ENCODE measurements at regions not wholly inside any gene's neighbourhood (a gene's known extent, or its start where the extent isn't known, plus 50 kb on each side); places are given as distances from the start of the nearest gene placed in this dataset.

DNA sequence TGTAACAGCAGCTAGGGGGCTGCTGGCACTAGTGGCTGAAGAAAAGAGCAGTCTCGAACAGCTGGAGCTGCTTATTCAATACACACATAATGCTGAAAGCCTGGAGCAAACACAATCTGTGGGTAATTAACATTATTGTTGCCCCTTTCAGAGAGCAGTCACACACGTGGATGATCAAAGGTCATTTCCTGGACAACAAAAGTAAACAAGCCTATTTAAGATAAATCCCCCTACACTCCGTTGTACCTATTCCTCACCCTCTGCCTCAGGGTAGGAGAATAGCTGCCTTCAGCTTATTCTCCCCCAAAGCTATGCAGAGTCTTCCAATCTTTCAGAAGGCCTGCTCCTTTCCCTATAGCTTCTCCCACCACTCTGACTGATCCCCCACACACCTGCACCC, 803.9 kb downstream of the C4orf33 start:
- no peak for DNase-seq (ENCODE audit: low spot score)

DNA sequence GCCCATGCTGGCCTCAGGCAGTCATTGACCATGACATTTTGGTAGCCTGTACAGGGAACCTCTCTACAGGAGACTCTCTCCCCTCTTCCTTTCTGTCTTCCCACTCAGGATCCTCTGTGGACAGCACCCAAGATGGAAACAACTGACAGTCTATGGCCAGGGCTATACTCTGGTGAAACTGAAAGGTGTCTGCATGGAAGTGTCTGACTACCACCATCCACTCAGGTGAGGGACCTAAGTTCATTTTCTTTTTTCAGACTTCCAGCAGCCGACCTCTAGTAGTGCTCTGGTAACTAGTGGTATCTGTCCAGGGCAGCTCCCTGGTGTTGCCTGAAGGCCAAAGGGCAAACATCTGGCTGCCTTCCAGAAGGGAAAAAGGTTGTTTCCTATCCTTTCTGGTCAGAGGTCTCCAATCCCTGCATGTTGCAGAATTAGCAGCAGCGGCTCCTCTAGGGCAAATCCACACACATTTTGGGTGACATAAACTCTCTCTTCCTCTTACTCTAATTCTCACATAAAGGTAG, 804.5 kb downstream of the C4orf33 start:
- no peak for DNase-seq (ENCODE audit: low spot score)

DNA sequence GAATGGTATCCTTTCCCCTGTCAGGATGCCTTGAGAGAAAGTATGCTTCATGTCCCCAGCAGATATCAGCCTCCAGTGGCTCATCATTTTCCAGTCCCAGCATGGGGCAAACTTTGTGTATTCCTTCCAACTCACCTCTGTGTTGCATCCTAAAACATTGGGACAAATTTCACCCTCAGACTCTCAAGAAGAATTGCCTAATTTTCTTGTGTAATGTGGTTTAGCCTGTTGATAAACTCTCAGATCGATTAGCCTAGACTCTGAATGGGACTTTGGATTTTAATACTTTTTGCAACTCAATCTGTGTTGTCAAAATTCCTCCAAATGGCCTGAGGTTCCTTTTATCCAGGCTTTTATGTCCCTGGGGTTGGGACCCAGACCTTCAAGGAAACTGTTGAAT, 805.3 kb downstream of the C4orf33 start:
- DNase-seq (ENCODE audit: low spot score): no peak

DNA sequence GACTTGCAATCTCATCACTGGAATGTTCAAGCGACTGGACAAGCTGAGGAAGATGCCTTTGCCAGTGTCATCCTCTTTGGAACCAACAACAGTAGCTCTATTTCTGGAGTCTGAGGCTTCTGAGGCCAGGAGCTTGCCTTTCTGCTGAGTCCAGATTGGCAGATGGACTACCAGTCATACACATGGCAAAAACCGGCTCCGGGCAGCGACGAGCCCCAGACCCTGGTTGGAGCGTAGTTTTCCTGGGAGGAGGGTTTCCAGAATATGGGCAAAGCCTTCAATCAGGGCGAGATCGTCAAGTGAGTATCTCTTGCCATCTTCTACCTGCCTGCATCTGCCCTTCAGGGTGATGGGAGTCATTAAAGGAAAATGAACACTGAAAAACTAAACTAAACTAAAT, 807.9 kb downstream of the C4orf33 start:
- no peak for DNase-seq (ENCODE audit: low spot score)

DNA sequence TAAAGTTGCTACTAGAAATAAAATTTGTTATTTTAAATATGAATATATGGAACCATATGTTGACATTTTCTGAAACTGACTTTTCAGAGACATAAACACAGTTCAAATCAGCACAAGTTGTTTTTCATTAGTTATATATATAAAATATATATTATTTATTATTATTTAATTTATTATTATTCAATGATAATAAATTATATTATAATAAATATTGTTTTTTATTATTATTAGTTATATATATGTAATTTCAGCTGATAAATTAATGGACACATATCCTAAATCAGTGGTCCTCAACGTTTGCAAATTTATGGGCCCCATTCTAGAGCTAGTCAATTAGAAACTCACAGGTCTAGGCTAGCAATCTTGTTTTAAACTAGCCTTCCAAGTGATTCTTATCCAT, 809.3 kb downstream of the C4orf33 start:
- no peak for DNase-seq (ENCODE audit: low spot score)

DNA sequence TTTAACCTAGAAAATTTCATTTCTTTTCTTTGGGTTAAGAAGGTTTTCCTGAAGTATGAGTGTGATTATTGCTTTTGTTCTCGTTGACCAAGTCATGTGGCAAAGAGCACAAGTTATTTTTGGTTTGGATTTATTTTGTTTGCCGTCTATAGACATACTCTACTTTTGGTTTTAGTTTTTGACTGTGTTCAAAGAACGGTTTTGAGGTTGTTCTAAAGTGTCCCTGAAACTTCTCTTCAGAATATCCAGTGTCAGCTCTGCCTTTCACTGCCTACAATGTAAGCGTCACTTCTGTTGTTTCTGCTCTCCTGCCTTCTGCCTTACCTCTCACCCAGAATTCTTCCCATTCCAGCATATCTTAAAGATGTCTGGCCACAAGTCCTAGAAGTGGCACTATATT, 812.2 kb downstream of the C4orf33 start:
- no peak for DNase-seq (ENCODE audit: low spot score)

DNA sequence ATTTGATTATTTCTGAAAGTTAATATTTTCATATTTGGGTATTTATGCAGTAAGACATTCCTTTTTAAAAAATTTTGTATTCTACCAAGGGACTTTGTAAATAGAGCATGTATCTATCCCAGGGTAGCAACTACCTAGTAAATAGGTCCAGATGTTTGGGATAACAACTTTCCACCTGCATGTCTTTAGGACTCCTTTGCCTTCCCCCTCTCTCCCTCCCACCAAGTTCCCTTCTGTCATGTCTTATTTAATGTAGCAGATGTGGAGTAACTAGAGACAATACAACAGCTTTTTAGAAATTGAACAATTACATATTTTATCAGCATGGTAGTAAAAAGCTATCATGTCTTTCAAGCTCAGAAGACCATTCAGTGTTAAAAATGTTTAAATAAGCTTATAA, 821.0 kb downstream of the C4orf33 start:
- no peak for DNase-seq (ENCODE audit: low spot score)

DNA sequence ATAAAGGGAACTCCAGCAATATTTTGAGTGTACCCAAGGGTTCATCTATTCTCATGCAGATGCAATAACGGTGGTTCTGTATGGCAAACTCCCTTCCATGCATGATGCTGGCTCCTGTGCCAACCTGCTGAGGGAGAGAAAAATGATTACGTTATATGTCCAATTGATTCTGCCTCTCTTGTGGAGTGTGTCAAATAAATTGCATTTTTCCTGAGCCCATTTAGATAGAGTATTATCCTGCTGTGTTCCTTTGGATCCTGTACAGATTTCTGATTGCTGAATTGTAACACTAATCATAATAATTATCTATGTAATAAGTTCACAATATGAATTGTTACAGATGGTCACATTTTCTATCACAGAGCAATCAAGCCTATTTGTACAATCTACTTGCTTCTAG, 821.7 kb downstream of the C4orf33 start:
- no peak for DNase-seq (ENCODE audit: low spot score)

DNA sequence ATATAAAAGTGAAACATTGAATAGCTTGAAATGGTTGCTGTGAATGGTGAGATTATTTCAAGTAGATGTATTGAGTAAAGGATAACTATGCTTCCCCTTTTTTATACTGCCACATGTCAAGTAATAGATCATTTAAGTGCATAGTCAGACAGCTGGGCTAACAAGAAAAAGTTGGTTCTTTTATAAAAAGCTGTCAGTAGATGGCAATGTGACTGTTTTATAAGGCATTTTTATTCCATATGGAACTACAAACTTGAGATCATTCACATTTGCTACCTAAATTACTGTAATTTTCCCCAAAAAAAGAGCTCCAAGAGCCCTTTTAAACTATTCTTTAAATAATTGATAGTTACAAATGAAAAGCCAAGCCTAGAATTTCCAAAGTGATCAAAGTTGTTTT, 831.0 kb downstream of the C4orf33 start:
- no peak for DNase-seq (ENCODE audit: low spot score)

DNA sequence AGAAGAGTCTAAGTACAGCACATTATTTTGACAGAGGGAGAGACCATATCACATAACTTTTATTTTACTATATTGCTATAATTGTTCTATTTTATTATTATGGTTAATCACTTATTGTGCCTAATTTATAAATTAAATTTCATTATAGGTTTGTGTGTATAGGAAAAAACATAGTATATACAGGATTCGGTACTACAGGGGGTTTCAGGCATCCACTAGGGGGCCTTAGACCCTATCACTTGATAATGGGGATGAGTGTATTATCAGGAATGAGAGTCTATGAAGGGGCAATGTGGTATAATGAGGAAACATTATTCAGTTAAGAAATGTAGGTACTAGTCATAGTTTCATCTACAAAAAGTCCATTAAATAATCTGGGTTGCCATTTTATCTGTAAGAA, 833.1 kb downstream of the C4orf33 start:
- no peak for DNase-seq (ENCODE audit: low spot score)

DNA sequence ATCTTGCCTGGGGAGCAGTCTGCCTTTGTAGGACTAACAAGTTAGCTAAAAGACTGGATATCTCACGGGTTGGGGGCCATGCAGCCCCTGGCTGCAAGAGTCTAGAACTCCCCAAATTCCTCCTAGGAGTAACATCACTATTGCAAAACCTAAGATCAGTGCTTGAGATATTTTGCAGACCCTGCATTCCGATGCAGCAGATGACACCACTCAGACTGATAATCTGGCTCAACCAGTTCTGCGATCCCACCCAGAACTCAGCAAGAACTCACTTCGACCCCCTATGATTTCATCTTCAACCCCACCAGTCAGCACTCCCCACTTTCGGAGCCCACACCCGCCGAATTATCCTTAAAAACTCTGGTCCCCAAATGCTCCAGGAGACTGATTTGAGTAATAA, 834.0 kb downstream of the C4orf33 start:
- no peak for DNase-seq (ENCODE audit: low spot score)

DNA sequence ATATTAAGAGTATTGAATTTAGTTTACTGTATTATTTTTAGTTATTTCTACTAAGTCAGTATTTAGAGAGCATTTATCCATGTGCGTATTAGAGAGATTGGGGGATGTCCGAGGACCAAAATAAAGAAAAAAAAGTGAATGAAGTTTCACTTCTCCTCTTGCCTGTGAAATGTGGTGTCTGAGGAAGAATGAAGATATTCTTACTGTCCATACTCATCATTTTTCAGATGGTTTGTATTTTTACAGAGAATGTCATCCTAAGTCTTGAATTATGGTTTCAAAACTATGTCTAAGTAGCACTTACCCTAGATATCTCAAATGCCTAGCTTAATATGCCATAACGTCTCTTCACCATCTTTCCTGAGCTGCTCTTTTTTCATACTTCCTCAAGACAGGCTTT, 854.3 kb downstream of the C4orf33 start:
- DNase-seq (ENCODE audit: low spot score): no peak

DNA sequence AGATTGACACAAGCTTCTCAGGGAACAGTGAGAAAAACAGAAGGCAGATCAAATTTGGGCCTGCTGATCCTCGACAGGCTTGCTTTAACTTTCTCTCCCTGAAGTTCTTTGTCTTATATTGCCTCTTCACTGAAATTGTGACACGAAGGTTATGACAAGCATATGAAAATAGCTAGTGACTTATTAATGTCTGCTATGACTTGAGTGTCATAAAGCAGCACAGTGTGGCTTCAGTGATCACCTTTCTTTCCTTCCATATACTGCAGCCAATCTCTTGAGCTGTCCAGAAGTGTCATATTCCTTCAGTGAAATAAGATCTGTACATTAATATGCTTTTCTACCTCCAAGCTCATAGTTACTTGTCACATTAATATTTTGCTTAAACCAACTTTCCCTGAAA, 870.2 kb downstream of the C4orf33 start:
- DNase-seq (ENCODE audit: low spot score): no peak

DNA sequence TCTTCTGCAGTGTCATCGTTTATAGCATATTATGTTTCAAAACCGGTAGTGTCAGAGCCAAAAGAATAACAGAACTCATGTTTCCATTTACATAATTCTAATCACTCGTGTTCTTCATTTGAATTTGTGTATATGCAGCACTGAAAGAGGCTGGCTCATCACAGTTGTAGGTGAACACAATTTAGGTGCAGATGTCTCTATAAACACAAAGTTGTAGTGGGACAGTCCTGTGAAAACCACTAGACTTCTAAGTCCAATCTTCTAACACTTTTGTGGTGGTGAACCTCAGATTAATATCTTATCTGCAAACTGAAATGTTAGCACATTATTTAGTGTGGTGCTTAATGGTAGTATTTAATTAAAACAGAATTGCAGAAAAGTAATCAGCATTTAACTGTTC, 872.4 kb downstream of the C4orf33 start:
- DNase-seq (ENCODE audit: low spot score): no peak

DNA sequence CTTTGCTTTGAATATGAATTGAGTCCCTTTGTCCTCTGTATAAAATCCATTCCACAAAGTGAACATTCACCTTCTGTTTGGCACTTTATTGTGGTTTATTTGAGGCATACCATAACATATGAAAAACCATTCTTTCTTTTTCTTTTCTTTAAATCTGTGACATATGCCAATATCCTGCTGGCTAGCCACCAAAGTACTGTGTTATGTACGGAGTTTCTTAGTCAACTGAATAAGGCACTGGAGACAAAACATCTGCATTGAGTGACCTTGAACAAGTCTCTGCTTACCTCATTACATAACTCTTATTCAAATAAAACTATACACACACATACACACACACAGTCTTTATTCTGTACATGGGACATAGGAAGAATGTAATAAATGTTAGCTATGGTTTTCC, 872.8 kb downstream of the C4orf33 start:
- DNase-seq (ENCODE audit: low spot score): no peak

DNA sequence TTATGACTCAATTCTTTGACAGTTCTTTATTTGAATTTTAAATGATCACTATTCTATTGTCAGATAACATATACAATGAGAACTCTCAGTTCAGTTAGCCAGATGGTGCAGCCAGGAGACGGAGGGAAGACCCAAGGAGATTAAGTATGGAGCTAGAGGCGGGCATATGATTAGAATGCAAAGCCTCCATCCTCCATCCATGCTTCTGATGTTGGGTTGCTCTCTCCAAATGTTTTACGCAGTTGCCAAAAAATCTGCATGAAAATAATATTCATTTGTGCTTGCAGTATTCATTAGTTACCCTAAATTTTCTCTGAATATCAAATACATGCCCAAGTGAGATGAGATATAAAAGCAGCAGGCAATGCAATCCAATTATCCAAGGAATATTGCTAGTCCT, 874.8 kb downstream of the C4orf33 start:
- no peak for DNase-seq (ENCODE audit: low spot score)

DNA sequence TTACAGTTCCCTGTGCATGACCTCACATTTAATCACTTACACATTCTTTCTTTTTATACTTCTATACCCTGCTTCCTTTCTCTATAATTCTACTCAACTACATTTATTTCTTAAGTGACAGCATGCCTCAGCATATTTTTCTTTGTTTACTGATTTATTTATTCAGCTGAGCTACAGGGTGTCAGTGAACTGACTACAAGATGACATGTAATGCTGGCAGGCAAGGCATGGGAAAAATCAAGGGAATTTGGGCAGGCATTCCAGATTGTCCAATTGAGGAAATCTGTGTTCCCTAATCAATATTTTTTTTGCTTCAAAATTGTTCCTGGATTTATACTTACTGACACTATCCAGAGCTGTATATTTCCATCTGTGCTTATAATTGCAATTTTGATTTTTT, 875.5 kb downstream of the C4orf33 start:
- no peak for DNase-seq (ENCODE audit: low spot score)

DNA sequence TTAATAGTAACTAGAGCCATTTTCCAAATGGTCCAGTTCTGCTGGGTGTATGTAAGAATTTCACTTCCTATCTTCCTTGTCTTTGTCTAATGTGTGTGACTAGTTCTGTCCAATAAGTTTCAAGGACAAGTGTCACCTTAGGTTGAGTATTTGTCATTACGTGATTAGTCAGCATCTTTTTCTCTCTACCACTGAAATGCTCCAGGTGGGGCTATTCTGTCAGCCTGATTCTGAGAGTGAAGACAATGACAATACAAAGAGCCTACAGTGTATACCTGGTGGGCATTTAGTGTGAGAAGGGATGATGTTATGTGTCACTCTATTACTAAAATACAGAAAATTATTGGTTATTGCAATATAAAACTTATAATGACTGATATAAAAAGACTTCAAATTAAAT, 876.3 kb downstream of the C4orf33 start:
- no peak for DNase-seq (ENCODE audit: low spot score)

DNA sequence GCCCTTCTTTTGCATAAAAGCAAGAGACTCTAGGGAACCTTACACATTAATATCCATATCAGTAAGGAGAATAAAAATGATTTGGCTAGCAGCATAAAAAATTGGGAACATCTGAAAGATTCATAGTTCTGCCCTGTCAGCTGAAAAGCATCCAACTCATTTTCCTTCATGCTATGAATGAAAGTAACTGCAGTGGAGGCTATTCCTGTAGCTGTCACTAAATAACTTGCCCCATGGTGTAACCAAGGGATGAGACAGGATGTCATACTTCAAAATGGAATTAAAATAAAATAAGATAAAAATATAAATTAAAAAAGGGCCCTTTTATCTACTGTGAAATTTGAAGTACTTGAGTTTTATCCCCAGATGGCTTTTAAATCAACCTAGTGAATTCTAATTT, 878.8 kb downstream of the C4orf33 start:
- no peak for DNase-seq (ENCODE audit: low spot score)

DNA sequence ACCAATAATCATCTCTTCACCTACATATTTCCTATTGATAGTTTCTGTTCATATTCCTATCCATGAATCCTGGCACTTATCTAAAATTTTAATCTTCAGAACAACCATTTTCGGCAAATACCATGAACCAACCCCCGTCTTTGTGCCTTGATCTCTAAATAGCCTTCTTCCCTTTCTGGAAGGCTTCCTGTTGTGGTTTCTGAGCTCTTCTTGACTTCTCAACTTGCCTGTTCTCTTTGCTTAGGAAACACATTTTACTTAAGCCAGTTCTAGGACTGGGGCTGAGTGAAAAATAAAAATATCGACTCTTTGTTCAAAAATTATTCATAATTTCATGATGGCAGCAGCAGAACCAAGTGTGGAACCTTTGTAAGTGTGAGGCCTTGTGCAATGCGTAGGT, 882.4 kb downstream of the C4orf33 start:
- DNase-seq (ENCODE audit: low spot score): no peak

DNA sequence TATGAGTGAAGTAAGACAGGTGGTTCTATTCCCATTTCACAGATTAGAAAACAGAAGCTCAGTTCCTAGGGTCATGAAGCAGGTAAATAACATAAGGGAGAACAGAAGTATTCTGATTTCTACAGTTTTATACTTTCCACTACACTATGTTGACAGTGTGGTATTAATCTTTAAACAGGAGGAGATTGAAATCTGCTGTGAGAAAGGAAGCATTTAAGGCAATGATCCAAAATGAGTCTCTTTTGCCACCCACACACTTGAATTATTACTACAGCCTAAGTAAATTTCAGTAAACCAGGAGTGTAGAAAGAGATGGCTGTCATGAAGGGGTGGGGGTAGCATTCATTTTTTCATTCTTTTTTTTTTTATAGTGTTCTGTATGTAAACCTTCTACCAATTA, 893.0 kb downstream of the C4orf33 start:
- DNase-seq (ENCODE audit: low spot score): no peak

DNA sequence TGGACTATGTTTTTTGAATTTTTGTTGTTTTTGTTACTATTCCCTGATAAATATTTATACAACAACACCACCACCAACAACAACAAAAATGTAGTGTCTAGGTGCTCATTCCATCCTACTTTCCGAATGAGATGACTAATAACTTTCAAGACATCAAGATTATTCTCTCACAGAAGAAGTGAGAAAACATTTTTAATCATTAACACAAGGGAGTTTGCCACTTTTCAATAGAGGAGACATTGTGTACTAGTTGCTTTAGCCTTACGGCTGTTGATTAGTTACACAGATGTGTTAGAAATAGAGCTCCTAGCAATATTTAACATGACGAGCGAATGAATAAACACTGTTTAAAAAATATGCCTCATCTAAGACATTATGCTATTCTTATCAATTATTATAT, 898.8 kb downstream of the C4orf33 start:
- DNase-seq (ENCODE audit: low spot score): no peak

DNA sequence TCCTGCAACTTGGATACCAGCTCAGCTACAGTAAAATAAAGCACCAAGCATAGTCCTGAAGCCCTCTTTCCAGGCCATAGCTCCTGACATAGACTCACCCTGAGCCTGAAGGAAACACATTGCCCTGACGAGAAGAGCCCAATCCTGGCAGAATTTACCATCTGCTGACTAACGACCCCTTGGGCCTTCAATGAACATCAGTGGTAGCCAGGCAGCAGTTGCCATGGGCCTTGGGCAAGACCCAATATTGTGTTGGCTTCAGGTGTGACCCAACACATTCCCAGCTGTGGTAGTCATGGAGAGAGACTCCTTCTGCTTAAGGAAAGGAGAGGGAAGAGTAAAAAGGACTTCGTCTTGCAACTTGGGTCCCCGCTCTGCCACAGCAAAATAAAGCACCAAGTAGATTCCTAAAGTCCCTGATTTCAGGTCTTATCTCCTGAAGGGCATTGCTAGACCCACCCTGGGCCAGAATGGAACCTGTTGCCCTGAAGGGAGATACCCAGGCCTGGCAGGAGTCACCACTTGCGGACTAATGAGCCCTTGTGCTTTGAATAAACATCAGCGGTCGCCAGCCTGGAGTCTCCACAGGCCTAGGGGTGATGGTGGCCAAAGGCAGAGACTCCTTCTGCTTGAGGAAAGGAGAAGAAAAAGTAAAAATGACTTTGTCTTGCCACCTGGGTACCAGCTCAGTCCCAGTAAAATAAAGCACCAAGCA, 902.6 kb downstream of the C4orf33 start:
- DNase-seq (ENCODE audit: low spot score): no peak

DNA sequence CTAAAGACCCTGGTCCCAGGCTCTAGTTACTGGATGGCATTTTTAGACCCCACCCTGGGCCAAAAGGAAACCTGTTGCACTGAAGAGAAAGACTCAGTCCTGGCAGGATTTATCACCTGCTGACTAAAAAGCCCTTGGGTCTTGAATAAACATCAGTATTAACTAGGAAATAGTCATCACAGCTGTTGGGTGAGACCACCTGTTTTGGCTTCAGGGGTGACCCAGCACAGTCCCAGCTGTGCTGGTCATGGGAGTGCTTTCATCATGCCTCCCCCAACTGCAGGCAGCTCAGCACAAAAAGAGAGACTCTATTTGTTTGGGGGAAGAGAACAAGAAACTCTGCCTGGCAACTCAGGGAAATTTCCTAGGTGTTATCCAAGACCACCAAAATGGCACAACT, 903.2 kb downstream of the C4orf33 start:
- no peak for DNase-seq (ENCODE audit: low spot score)

DNA sequence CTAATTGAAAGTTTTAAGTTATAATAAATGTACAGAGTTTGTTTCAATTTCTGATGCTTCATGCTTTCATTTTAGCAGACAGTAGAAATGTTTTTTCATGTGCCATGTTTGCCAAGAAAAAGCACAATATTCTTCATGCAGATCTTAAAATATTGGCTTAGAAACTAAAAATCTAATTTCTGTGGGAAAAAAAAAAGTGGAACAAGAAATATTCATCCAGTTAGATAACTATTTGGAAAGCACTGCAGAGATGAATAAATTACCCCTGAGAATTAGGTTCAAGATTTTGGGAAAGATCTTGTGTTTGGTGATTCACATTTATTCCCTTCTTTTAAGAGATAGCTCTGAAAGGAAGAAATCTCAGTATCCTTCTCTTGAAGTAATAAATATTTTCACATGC, 912.5 kb downstream of the C4orf33 start:
- no peak for DNase-seq (ENCODE audit: low spot score)
